H9 (cell line): ENCODE measurements at regions not wholly inside any gene's neighbourhood (a gene's known extent, or its start where the extent isn't known, plus 50 kb on each side); places are given as distances from the start of the nearest gene placed in this dataset.

Experiments
- DNase-seq: peaks from one replicate; pipeline ENCODE4 v3.0.0-alpha.2; 2017
- H2AFZ ChIP-seq: one replicate; pipeline ENCODE4 v1.6.1; 2013; ENCODE audit warnings: mild to moderate bottlenecking, low read length, control low read depth, moderate library complexity
- H2AK5ac ChIP-seq: 2 replicates; pipeline ENCODE4 v1.6.1; 2013; ENCODE audit warnings: low read length, control low read depth, mixed read lengths; ENCODE audit not compliant: insufficient read length
- H2BK120ac ChIP-seq: one replicate; pipeline ENCODE4 v1.6.1; 2013; ENCODE audit warnings: low read depth, mild to moderate bottlenecking, low read length, control low read depth, inconsistent platforms; ENCODE audit not compliant: poor library complexity, severe bottlenecking
- H2BK12ac ChIP-seq: 2 replicates; pipeline ENCODE4 v1.6.1; 2013; ENCODE audit warnings: low read length, control low read depth, mixed read lengths, low read depth; ENCODE audit not compliant: insufficient read length
- H2BK15ac ChIP-seq: 2 replicates; pipeline ENCODE4 v1.6.1; 2013; ENCODE audit warnings: low read depth, low read length, control low read depth
- H2BK20ac ChIP-seq: one replicate; pipeline ENCODE4 v1.6.1; 2013; ENCODE audit warnings: low read depth, mild to moderate bottlenecking, low read length, control low read depth, inconsistent platforms; ENCODE audit not compliant: poor library complexity, severe bottlenecking
- H2BK5ac ChIP-seq: 2 replicates; pipeline ENCODE4 v1.6.1; 2013; ENCODE audit warnings: low read length, control low read depth, mixed read lengths; ENCODE audit not compliant: insufficient read length
- H3K14ac ChIP-seq: 2 replicates; pipeline ENCODE4 v1.6.1; 2013; ENCODE audit warnings: low read length, control low read depth; ENCODE audit not compliant: insufficient read depth
- H3K18ac ChIP-seq: 2 replicates; pipeline ENCODE4 v1.6.1; 2013; ENCODE audit warnings: low read depth, mild to moderate bottlenecking, mixed read lengths, low read length, control low read depth; ENCODE audit not compliant: insufficient read length
- H3K23ac ChIP-seq: 2 replicates; pipeline ENCODE4 v1.6.1; 2013; ENCODE audit warnings: low read length, control low read depth, mixed read lengths, low read depth; ENCODE audit not compliant: insufficient read length
- H3K23me2 ChIP-seq: 2 replicates; pipeline ENCODE4 v1.6.1; 2013; ENCODE audit warnings: low read depth, mild to moderate bottlenecking, mixed read lengths, low read length, control low read depth; ENCODE audit not compliant: insufficient read length, poor library complexity, severe bottlenecking
- H3K27ac ChIP-seq: 2 replicates; pipeline ENCODE4 v1.5.1; 2013; ENCODE audit warnings: low read length, control low read depth, mixed read lengths, low read depth; ENCODE audit not compliant: insufficient read length
- H3K27me3 ChIP-seq: 2 replicates; pipeline ENCODE4 v1.6.1; 2013; ENCODE audit warnings: low read length, control low read depth, inconsistent platforms; ENCODE audit not compliant: insufficient read depth
- H3K4ac ChIP-seq: 2 replicates; pipeline ENCODE4 v1.6.1; 2013; ENCODE audit warnings: low read depth, mild to moderate bottlenecking, control low read depth, inconsistent platforms, low read length, moderate library complexity
- H3K4me1 ChIP-seq: 2 replicates; pipeline ENCODE4 v1.6.1; 2013; ENCODE audit warnings: low read length, control low read depth, inconsistent platforms; ENCODE audit not compliant: insufficient read depth
- H3K4me2 ChIP-seq: 2 replicates; pipeline ENCODE4 v1.6.1; 2013; ENCODE audit warnings: low read length, control low read depth, mixed read lengths; ENCODE audit not compliant: insufficient read length, insufficient read depth
- H3K56ac ChIP-seq: 2 replicates; pipeline ENCODE4 v1.6.1; 2013; ENCODE audit warnings: low read depth, mild to moderate bottlenecking, mixed read lengths, low read length, control low read depth; ENCODE audit not compliant: insufficient read length
- H3K79me1 ChIP-seq: 2 replicates; pipeline ENCODE4 v1.6.1; 2013; ENCODE audit warnings: low read depth, mild to moderate bottlenecking, moderate library complexity, low read length, control low read depth, inconsistent platforms; ENCODE audit not compliant: insufficient read depth, poor library complexity, severe bottlenecking
- H3K79me2 ChIP-seq: 2 replicates; pipeline ENCODE4 v1.6.1; 2013; ENCODE audit warnings: low read length, control low read depth, inconsistent platforms; ENCODE audit not compliant: insufficient read depth
- H3K9ac ChIP-seq: 2 replicates; pipeline ENCODE4 v1.6.1; 2013; ENCODE audit warnings: low read length, control low read depth, mixed read lengths; ENCODE audit not compliant: insufficient read length; ENCODE audit errors: extremely low read depth
- H3K9me3 ChIP-seq: one replicate; pipeline ENCODE4 v1.6.1; 2013; ENCODE audit warnings: low read depth, low read length, inconsistent platforms; ENCODE audit not compliant: control insufficient read depth
- H3T11ph ChIP-seq: one replicate; pipeline ENCODE4 v1.6.1; 2013; ENCODE audit warnings: mild to moderate bottlenecking, low read length, control low read depth, inconsistent platforms
- H4K20me1 ChIP-seq: one replicate; pipeline ENCODE4 v1.6.1; 2013; ENCODE audit not compliant: control insufficient read depth, insufficient read length, insufficient read depth
- H4K5ac ChIP-seq: 2 replicates; pipeline ENCODE4 v1.6.1; 2013; ENCODE audit warnings: low read depth, mild to moderate bottlenecking, mixed read lengths, low read length, control low read depth; ENCODE audit not compliant: insufficient read length
- H4K8ac ChIP-seq: replicated peaks from 2 replicates; pipeline ENCODE4 v1.6.1; 2013; ENCODE audit warnings: low read length, control low read depth, mixed read lengths, low read depth; ENCODE audit not compliant: insufficient read length
- H4K91ac ChIP-seq: 2 replicates; pipeline ENCODE4 v1.6.1; 2013; ENCODE audit warnings: low read depth, mild to moderate bottlenecking, moderate library complexity, mixed read lengths, low read length, control low read depth; ENCODE audit not compliant: insufficient read length
- H3K27ac Mint-ChIP-seq, 3 experiments: 2 replicates in 2 of 3; 3 replicates in 1 of 3; pipeline ENCODE4 v1.8.0; 2020 to 2021; ENCODE audit warnings: mixed read lengths in 3 of 3, mild to moderate bottlenecking in 1 of 3, moderate library complexity in 1 of 3
- H3K27me3 Mint-ChIP-seq: 2 replicates; pipeline ENCODE4 v1.8.0; 2021; ENCODE audit warnings: low read depth, mild to moderate bottlenecking, moderate library complexity, mixed read lengths
- H3K36me3 Mint-ChIP-seq, 3 experiments: 2 replicates in 2 of 3; 3 replicates in 1 of 3; pipeline ENCODE4 v1.8.0; 2020 to 2021; ENCODE audit warnings: low read depth in 3 of 3, mixed read lengths in 3 of 3; ENCODE audit not compliant: insufficient read depth in 1 of 3
- H3K4me1 Mint-ChIP-seq, 2 experiments: 2 replicates each; pipeline ENCODE4 v1.8.0; 2020; ENCODE audit warnings: mixed read lengths in 2 of 2
- H3K4me3 Mint-ChIP-seq, 2 experiments: 2 replicates in 1 of 2; 3 replicates in 1 of 2; pipeline ENCODE4 v1.8.0; 2020 to 2021; ENCODE audit warnings: mild to moderate bottlenecking in 2 of 2, mixed read lengths in 2 of 2, moderate library complexity in 1 of 2
- H3K9me3 Mint-ChIP-seq, 2 experiments: 2 replicates in 1 of 2; 3 replicates in 1 of 2; pipeline ENCODE4 v1.8.0; 2020; ENCODE audit warnings: mild to moderate bottlenecking in 2 of 2, mixed read lengths in 2 of 2, moderate library complexity in 1 of 2
- CTCF ChIP-seq: fragments of 200-600 bp; sonication (generic); conservative IDR thresholded peaks from 3 replicates; pipeline ENCODE4 v1.8.0; 2021; ENCODE audit warnings: antibody characterized with exemption, mild to moderate bottlenecking
- WGBS: extraction: QIAGEN DNeasy Blood & Tissue Kit; methylation state at CpG from one replicate; pipeline ENCODE4 v1.1.7; 2013; ENCODE audit warnings: missing lambda C conversion rate, low lambda C conversion rate, mixed read lengths; ENCODE audit not compliant: insufficient read length; ENCODE audit errors: extremely low coverage; 5-methylcytosine and 5-hydroxymethylcytosine counted together

- Histone ChIP-seq H2BK20ac (no peak overlapping the region), H3K9me3 (no peaks in the 10 kb centered on the region), H2BK120ac (no peak overlapping the region), H3K4me2 (no peak overlapping the region), H2BK5ac (no peak overlapping the region), H3K23ac (no peak overlapping the region), H3K79me1 (no peaks in the 10 kb centered on the region), H3K4ac (no peak overlapping the region), H3K4me1 (no peaks in the 10 kb centered on the region), H2BK15ac (no peak overlapping the region), H3T11ph (no peak overlapping the region), H3K79me2 (no peaks in the 10 kb centered on the region), H3K14ac (no peak overlapping the region; the same call in 1 of the 2 replicates), H4K20me1 (no peaks in the 10 kb centered on the region), H3K9ac (no peak overlapping the region), H3K56ac (no peak overlapping the region), H2AK5ac (no peak overlapping the region), H3K27ac (no peak overlapping the region), H2AFZ (no peak overlapping the region), H3K18ac (no peak overlapping the region), H4K91ac (no peak overlapping the region), H4K8ac (no peak overlapping the region), H4K5ac (no peak overlapping the region), H3K23me2 (no peaks in the 10 kb centered on the region), H2BK12ac (no peak overlapping the region), H3K27me3 (no peaks in the 10 kb centered on the region)
- no peak overlapping the region for H3K27ac Mint-ChIP-seq
- TF ChIP-seq CTCF = no peak
- peaks cover 4 to 7% of the 10 kb centered on the region in 2 experiments; a peak in 3 of 4 replicates for H3K4me1 Mint-ChIP-seq
- H3K4me3 Mint-ChIP-seq = no peak overlapping the region
- no peaks in the 10 kb centered on the region for H3K9me3 Mint-ChIP-seq
- no CpG with 5 or more reads among the region's 13 CpGs for WGBS
- DNase-seq = no peak
- H3K27me3 Mint-ChIP-seq = peaks cover 6% of the 10 kb centered on the region; the same call in 1 of the 2 replicates
- no peaks in the 10 kb centered on the region for H3K36me3 Mint-ChIP-seq
Observed at GRCh38 chr22:49623715-49624114, 204.0 kb downstream of the BRD1 start.
